GM11168 (cell line): ENCODE measurements at regions not wholly inside any gene's neighbourhood (a gene's known extent, or its start where the extent isn't known, plus 50 kb on each side); places are given as distances from the start of the nearest gene placed in this dataset.

Experiments used
- in situ Hi-C: fragments of 300-500 bp; cut with MboI; formaldehyde crosslinking; loops from one replicate; pipeline ENCODE4 v1.12.0; 2022; ENCODE audit warnings: low sequenced_read_pairs; ENCODE audit not compliant: unreplicated experiment

DNA sequence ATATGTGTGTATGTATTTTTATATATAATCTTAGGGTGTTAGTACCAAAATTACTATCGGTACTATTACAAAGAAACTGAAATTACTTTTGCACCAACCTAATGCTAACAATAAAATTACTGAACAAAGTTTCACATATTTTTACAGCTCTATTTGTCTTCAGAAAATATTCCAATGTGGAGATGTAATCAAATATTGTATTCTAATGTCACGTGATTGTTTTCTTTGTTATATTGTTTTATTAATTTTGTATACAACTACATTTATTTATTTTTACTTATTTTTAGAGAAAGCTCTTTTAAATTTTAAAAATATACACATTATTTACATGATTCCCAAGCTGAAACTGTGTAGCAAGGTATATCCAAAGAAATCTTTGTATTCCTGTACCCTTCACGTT lies 227.1 kb upstream of the KLF12 start:
- in situ Hi-C loops: no loop called here

DNA sequence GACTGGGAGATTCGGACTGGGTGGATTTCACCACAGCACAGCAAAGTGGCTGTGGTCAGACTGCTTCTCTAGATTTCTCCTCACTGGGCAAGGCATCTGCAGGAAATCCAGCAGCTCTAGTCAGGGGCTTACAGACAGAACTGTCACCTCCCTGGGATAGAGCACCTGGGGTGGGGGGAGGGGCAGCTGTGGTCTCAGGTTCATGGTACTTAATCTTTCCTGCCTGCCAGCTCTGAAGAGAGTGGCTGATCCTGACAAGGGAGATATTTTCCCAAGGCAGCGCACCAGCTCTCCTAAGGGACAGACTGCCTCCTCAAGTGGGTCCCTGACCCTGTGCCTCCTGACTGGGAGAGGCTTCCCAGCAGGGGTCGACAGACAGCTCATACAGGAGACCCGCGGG lies 212.8 kb upstream of the KLF12 start:
- in situ Hi-C loops: no loop called here

DNA sequence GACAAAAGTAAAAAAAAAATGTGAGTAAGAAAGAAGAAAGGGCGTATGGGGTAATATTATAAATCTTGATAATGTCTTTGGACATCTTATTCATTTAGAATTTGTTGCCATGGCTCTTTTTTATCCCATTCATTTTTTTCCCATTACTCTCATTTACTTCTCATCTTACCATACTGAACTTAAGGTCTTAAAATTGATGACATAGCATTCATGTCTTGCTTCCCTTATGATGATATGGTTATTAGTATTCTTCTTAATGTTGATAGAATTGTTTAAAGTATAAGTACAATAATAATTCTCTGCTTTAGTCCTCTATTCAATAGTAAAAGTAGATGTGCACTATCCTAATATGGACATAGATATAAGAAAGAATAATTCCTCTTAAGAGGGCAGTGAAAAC lies 204.1 kb upstream of the KLF12 start:
- in situ Hi-C loops: no loop called here

DNA sequence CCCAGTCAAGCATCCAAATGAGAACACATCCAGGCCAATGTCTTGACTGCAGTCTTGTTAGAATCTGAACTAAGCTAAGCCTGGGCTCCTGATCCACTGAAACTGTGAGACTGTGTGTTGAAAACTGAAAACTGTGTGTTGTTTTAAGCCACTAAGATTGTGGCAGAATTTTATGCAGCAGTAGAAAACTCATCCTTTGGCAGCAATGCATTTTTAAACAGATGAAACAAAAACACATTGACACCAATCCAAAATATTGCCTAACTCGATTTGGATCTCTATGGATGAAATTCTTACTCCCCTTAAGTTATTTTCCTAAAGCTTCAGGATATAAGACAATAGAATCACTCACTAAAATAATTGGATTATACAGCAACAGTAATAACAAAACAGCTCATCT lies 202.3 kb upstream of the KLF12 start:
- in situ Hi-C loops: no loop called here

GRCh38 chr13:74335370-74335769 lies 201.2 kb upstream of the KLF12 start:
- in situ Hi-C loops: no loop called here

- in situ Hi-C loops: no loop called here
Measured at GRCh38 chr13:74329962-74330361, 195.8 kb upstream of the KLF12 start.

- in situ Hi-C loops: no loop called here
Measured at GRCh38 chr13:74325106-74325505, 190.9 kb upstream of the KLF12 start.

GRCh38 chr13:74324338-74324737 lies 190.1 kb upstream of the KLF12 start:
- in situ Hi-C loops: no loop called here

GRCh38 chr13:74322562-74322961 lies 188.4 kb upstream of the KLF12 start:
- in situ Hi-C loops: no loop called here

- in situ Hi-C loops: no loop called here
Measured at GRCh38 chr13:74320282-74320681, 186.1 kb upstream of the KLF12 start.

- in situ Hi-C loops: no loop called here
Measured at GRCh38 chr13:74316547-74316946, 182.3 kb upstream of the KLF12 start.

- in situ Hi-C loops: no loop called here
Measured at GRCh38 chr13:74306496-74306895, 172.3 kb upstream of the KLF12 start.

DNA sequence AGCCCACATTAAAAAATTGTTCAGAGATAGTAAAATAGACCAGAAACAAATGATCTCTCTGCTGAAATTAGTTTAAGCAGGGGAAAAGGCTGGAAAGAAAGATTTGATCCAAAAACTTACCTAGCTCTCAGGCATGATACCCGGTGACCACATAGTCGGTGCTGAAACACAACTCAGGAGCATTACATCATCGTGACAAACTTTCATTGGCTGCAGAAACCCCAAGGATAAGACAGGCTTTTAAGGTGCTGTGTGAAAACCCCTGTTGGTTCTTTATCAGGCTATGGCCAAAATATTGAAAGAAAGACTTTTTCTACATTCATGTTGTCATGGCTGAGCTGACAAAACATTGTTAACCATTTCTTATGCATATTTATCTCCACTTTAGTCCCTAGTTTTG lies 171.7 kb upstream of the KLF12 start:
- in situ Hi-C loops: no loop called here

DNA sequence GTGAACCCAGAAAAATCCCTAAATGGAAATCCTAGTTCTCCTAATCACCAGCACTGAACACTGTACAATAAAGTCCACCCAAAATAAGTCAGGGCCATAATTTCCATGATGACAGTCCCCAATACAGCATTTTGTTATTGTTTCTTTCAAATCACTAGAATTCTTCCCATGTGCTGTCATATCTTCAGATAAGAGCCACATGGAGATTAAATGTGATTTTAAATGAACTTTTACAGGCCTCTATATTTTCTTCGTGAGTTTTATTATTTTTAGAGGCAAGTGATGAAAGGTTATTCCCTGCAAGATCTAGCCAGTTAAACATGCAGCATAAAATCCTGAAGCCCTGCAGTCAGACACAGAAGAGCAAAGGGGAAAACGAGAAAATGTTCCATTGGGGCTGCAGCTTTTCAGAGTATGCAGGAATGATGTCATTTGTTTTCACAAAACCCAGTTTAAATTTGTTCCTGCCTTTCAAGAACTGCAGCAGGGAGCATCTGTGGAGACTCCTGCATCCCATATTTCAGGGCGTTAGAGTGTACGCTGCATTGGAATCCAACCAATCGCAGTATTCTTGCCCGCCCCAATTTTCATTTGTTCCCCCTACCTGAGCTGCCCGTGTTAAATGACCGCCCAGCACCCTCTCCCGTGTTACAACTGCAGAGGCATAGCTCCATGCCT lies 167.2 kb upstream of the KLF12 start:
- in situ Hi-C loops: no loop called here

DNA sequence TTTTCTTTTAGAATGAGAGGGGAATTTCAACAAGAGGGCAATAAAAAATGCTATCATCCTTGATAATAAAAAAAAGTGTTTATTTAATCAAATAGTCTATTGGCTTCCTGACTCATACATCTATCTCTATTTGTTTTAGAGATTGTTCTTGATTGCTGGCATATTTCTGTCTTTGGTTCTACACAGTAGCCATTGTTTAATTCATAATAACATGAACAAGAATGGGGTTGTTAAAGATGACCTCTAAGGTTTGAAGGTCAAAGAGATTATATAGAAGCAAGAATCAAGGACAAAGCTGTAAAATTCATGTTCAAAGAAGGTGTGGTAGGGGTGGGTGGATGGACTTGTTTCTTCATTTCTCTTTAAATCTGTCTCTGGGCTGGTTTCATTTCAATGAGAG lies 166.0 kb upstream of the KLF12 start:
- in situ Hi-C loops: no loop called here

- in situ Hi-C loops: loop anchor here (25.0 kb wide), 1 partner anchor 537 kb away; no protein-coding TSS in a partner anchor
Measured at GRCh38 chr13:74299721-74300120, 165.5 kb upstream of the KLF12 start.

DNA sequence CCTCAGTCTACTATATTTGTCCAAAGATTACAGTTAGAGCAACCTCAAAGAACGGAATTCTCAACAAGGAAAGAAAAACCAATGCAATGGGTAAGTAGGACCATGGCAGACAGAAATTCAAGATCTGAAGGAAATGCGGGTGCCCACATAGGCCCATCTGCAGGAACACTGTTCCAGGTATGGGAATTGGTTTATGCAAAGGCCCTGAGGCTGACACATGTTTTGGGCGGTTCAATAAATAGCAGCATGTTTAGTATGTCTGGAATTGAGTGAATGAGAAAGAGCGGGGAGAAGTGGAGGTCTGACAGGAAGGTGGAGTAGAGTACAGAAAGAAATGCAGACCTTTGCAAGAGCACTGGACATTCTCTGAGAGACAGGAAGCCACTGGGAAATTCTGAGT lies 164.7 kb upstream of the KLF12 start:
- in situ Hi-C loops: loop anchor here (25.0 kb wide), 1 partner anchor 537 kb away; no protein-coding TSS in a partner anchor

DNA sequence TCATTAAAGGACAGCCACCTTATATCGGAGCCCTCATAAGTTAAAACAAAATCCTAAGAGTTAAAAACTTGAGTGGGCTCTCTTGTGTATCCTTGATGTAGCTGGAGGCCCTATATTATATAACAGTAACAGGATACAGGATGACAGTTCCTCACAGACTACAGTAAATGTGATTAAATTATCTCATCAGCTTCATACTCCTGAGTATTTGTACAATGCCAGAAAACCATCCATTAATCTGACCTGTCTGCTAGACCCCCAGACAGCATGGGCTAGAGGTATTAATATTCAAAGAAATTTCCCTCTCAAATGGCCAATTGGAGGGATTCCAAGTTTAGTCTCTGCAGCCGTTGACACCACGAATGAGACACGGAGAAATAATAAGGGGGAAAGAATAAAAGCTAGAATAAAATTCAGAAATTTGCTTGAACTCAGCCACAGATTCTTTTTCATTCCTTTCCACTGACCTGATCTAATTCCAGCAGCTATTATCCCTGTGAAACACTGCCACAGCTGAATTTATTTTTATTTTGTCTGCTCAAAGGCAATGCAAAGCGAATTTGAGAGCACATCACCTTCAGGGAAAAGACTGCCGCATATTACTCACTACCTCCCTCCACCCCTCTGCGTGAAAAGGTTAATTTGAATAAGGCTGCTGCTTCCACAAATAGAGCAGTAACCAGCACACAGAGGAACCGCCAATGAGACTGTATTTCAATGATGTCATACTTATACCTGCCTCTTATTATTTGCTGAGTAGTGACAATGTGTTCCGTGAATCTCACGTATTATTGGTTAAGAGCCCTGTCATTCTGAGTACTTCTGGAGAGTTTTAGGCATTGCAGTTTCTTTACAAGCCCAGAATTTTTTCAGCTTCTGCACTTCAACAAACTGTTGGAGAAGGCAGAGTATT lies 155.9 kb upstream of the KLF12 start:
- in situ Hi-C loops: loop anchor here (10.0 to 25.0 kb wide), 2 partner anchors 455 to 528 kb away; no protein-coding TSS in a partner anchor

- in situ Hi-C loops: loop anchor here (10.0 to 25.0 kb wide), 2 partner anchors 454 to 527 kb away; no protein-coding TSS in a partner anchor
Measured at GRCh38 chr13:74289107-74289506, 154.9 kb upstream of the KLF12 start.

DNA sequence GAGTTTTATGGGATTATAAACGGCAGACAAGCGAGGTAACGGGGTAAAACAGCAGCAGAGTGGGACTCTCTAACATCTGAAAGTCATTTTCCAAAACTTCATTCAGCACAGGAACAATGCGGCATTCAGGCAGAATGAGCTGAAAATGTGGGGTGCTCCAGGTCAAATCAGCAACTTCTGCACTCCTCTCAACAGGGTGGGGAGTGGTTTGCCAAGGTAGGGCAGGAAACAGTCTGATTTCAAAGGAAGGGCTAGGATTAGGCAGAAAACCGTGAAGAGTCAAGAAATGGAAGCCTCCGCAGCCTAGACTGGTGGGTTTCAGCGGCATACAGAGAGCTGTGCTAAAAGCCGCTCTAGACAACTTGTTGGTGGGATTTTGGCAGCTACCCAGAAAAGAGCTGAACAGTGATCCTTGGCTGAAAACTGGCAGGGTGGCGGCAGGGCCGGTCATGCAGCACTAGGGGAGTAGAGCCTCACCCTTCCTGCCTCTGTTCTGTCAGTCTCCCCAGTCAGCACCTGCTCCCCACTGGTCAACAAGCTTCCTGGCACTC lies 154.2 kb upstream of the KLF12 start:
- in situ Hi-C loops: loop anchor here (10.0 to 25.0 kb wide), 2 partner anchors 454 to 526 kb away; no protein-coding TSS in a partner anchor

- in situ Hi-C loops: loop anchor here (10.0 to 25.0 kb wide), 2 partner anchors 453 to 525 kb away; no protein-coding TSS in a partner anchor
Measured at GRCh38 chr13:74287724-74288169, 153.5 kb upstream of the KLF12 start.
